Subcutaneous abdominal adipose tissue (tissue), 5 donors: ENCODE measurements at regions not wholly inside any gene's neighbourhood (a gene's known extent, or its start where the extent isn't known, plus 50 kb on each side); places are given as distances from the start of the nearest gene placed in this dataset.
"Not testable (repeated sequence)": the region's sequence is repeated elsewhere in the genome, so short reads cannot be mapped to it uniquely, and the experiment has no call there.

ENCODE experiments used
- H3K27ac ChIP-seq: one replicate; pipeline ENCODE4 v1.7.0; 2013; ENCODE audit warnings: low read depth, mild to moderate bottlenecking, inconsistent platforms, low read length, moderate library complexity
- H3K27me3 ChIP-seq, 5 donors: one replicate each; pipeline ENCODE4 v1.7.0; 2013; ENCODE audit warnings: low read length in 5 of 5, inconsistent platforms in 1 of 5; ENCODE audit not compliant: control insufficient read depth in 5 of 5, insufficient read depth in 4 of 5
- H3K36me3 ChIP-seq, 5 donors: one replicate each; pipeline ENCODE4 v1.7.0; 2013; ENCODE audit warnings: low read length in 5 of 5; ENCODE audit not compliant: control insufficient read depth in 5 of 5, insufficient read depth in 5 of 5
- H3K4me1 ChIP-seq, 5 donors: one replicate each; pipeline ENCODE4 v1.7.0; 2013; ENCODE audit warnings: low read length in 5 of 5, mild to moderate bottlenecking in 3 of 5, moderate library complexity in 1 of 5; ENCODE audit not compliant: control insufficient read depth in 5 of 5, insufficient read depth in 5 of 5
- H3K4me3 ChIP-seq, 5 donors: one replicate each; pipeline ENCODE4 v1.7.0; 2013; ENCODE audit warnings: low read length in 5 of 5, low read depth in 1 of 5
- H3K9ac ChIP-seq, 5 donors: one replicate each; pipeline ENCODE4 v1.7.0; 2013; ENCODE audit warnings: low read length in 5 of 5, mild to moderate bottlenecking in 4 of 5, moderate library complexity in 3 of 5
- H3K9me3 ChIP-seq, 5 donors: one replicate each; pipeline ENCODE4 v1.7.0; 2013; ENCODE audit warnings: low read length in 5 of 5; ENCODE audit not compliant: control insufficient read depth in 5 of 5
- donor health status: healthy.
- donor health status: healthy.
- donor health status: healthy.
- donor health status: healthy.
- donor health status: healthy.

- Histone ChIP-seq H3K4me1 (peaks cover 4 to 22% (median 18%) of the 10 kb centered on the region in 5 donors), H3K27ac (no peak overlapping the region), H3K9me3 (no peaks in the 10 kb centered on the region), H3K36me3 (no peaks in the 10 kb centered on the region), H3K27me3 (no peaks in the 10 kb centered on the region), H3K9ac (no peak overlapping the region), H3K4me3 (no peak overlapping the region)
Observed at GRCh38 chr20:40895182-40895581, 133.4 kb upstream of the TOP1 start.

GRCh38 chr20:40896814-40897700 lies 131.6 kb upstream of the TOP1 start:
- H3K4me1 ChIP-seq = peaks cover 4 to 22% (median 18%) of the 10 kb centered on the region in 5 donors

GRCh38 chr20:40899344-40899743 lies 129.3 kb upstream of the TOP1 start:
- Histone ChIP-seq H3K9ac (no peak overlapping the region), H3K27me3 (no peaks in the 10 kb centered on the region), H3K4me1 (peaks cover 1 to 17% (median 13%) of the 10 kb centered on the region in 5 donors), H3K27ac (no peak overlapping the region), H3K36me3 (no peaks in the 10 kb centered on the region), H3K4me3 (no peak overlapping the region), H3K9me3 (no peaks in the 10 kb centered on the region)

More at GRCh38 chr20:40896814-40897700, 131.6 kb upstream of the TOP1 start:
- no peaks in the 10 kb centered on the region for H3K27me3 ChIP-seq
- H3K9me3 ChIP-seq = no peaks in the 10 kb centered on the region
- no peaks in the 10 kb centered on the region for H3K36me3 ChIP-seq
- no peak overlapping the region for H3K27ac ChIP-seq
- H3K9ac ChIP-seq = no peak overlapping the region
- no peak overlapping the region for H3K4me3 ChIP-seq

- Histone ChIP-seq H3K9me3 (peaks cover 0 to 3% (median 0%) of the 10 kb centered on the region in 5 donors), H3K9ac (no peak overlapping the region), H3K27me3 (no peaks in the 10 kb centered on the region), H3K27ac (no peak overlapping the region), H3K36me3 (no peaks in the 10 kb centered on the region), H3K4me1 (peaks cover 1 to 17% (median 14%) of the 10 kb centered on the region in 5 donors), H3K4me3 (no peak overlapping the region)
Observed at GRCh38 chr20:40900666-40901215, 127.9 kb upstream of the TOP1 start.

GRCh38 chr20:40902661-40903060 lies 126.0 kb upstream of the TOP1 start:
- H3K9me3 ChIP-seq = peaks cover 0 to 6% (median 0%) of the 10 kb centered on the region in 5 donors
- no peaks in the 10 kb centered on the region for H3K27me3 ChIP-seq
- H3K4me1 ChIP-seq = peaks cover 0 to 14% (median 11%) of the 10 kb centered on the region in 5 donors
- no peaks in the 10 kb centered on the region for H3K36me3 ChIP-seq
- no peak overlapping the region for H3K9ac ChIP-seq
- H3K4me3 ChIP-seq = no peak overlapping the region
- no peak overlapping the region for H3K27ac ChIP-seq

- H3K9me3 ChIP-seq = peaks cover 0 to 6% (median 0%) of the 10 kb centered on the region in 5 donors
- H3K27me3 ChIP-seq = no peaks in the 10 kb centered on the region
- no peak overlapping the region for H3K4me3 ChIP-seq
Observed at GRCh38 chr20:40908309-40908708, 120.3 kb upstream of the TOP1 start.

GRCh38 chr20:40909489-40909888 lies 119.1 kb upstream of the TOP1 start:
- not testable (repeated sequence) for H3K36me3 ChIP-seq, H3K27me3 ChIP-seq, H3K4me3 ChIP-seq, H3K27ac ChIP-seq, H3K9ac ChIP-seq, H3K9me3 ChIP-seq, H3K4me1 ChIP-seq

More at GRCh38 chr20:40908309-40908708, 120.3 kb upstream of the TOP1 start:
- Histone ChIP-seq H3K9ac (no peak overlapping the region), H3K27ac (no peak overlapping the region), H3K36me3 (no peaks in the 10 kb centered on the region), H3K4me1 (peaks cover 0 to 14% (median 10%) of the 10 kb centered on the region in 5 donors)

GRCh38 chr20:40910436-40910835 lies 118.2 kb upstream of the TOP1 start:
- not testable (repeated sequence) for H3K4me1 ChIP-seq, H3K36me3 ChIP-seq, H3K27me3 ChIP-seq

GRCh38 chr20:40911152-40911551 lies 117.5 kb upstream of the TOP1 start:
- not testable (repeated sequence) for H3K4me3 ChIP-seq, H3K27ac ChIP-seq, H3K9ac ChIP-seq, H3K9me3 ChIP-seq, H3K4me1 ChIP-seq, H3K36me3 ChIP-seq, H3K27me3 ChIP-seq

More at GRCh38 chr20:40910436-40910835, 118.2 kb upstream of the TOP1 start:
- not testable (repeated sequence) for H3K9me3 ChIP-seq, H3K4me3 ChIP-seq, H3K27ac ChIP-seq, H3K9ac ChIP-seq
